DOHH2 (cell line): ENCODE measurements at regions not wholly inside any gene's neighbourhood (a gene's known extent, or its start where the extent isn't known, plus 50 kb on each side); places are given as distances from the start of the nearest gene placed in this dataset.
"Not testable (repeated sequence)": the region's sequence is repeated elsewhere in the genome, so short reads cannot be mapped to it uniquely, and the experiment has no call there.

Experiments
- H3F3A ChIP-seq: fragments of 200-600 bp; sonication (generic), shearing (Covaris generic); 2 replicates; pipeline ENCODE4 v1.6.0; 2016; ENCODE audit warnings: antibody characterized with exemption, mild to moderate bottlenecking; ENCODE audit not compliant: control insufficient read depth, insufficient read depth
- H3K27ac ChIP-seq: fragments of 200-600 bp; sonication (generic); 2 replicates; pipeline ENCODE4 v1.5.1; 2014; ENCODE audit warnings: low read depth, mild to moderate bottlenecking, low read length, moderate library complexity
- H3K27me3 ChIP-seq: fragments of 200-600 bp; sonication (generic); 2 replicates; pipeline ENCODE4 v1.6.1; 2014; ENCODE audit warnings: mild to moderate bottlenecking, low read length, mixed read lengths; ENCODE audit not compliant: control insufficient read depth
- H3K36me3 ChIP-seq: fragments of 200-600 bp; sonication (generic); 2 replicates; pipeline ENCODE4 v1.6.1; 2014; ENCODE audit warnings: mild to moderate bottlenecking, low read length, moderate library complexity, mixed read lengths; ENCODE audit not compliant: control insufficient read depth
- H3K4me1 ChIP-seq: fragments of 200-600 bp; sonication (generic); 2 replicates; pipeline ENCODE4 v1.6.1; 2014; ENCODE audit warnings: mild to moderate bottlenecking, low read length, mixed read lengths; ENCODE audit not compliant: control insufficient read depth
- H3K4me2 ChIP-seq: fragments of 200-600 bp; sonication (generic); 2 replicates; pipeline ENCODE4 v1.6.0; 2014; ENCODE audit warnings: mild to moderate bottlenecking, low read length, moderate library complexity
- H3K4me3 ChIP-seq: fragments of 200-600 bp; sonication (generic); 2 replicates; pipeline ENCODE4 v1.5.1; 2014; ENCODE audit warnings: mild to moderate bottlenecking, low read length, mixed read lengths
- H3K79me2 ChIP-seq: fragments of 200-600 bp; sonication (generic); 2 replicates; pipeline ENCODE4 v1.6.1; 2014; ENCODE audit warnings: mild to moderate bottlenecking, low read length, mixed read lengths; ENCODE audit not compliant: control insufficient read depth
- H3K9me2 ChIP-seq: fragments of 200-600 bp; sonication (generic); replicated peaks from 2 replicates; pipeline ENCODE4 v1.6.1; 2014; ENCODE audit warnings: mild to moderate bottlenecking, low read length, mixed read lengths; ENCODE audit not compliant: control insufficient read depth
- H3K9me3 ChIP-seq: fragments of 200-600 bp; sonication (generic); 2 replicates; pipeline ENCODE4 v1.6.1; 2014; ENCODE audit warnings: antibody characterized with exemption, low read length, mixed read lengths; ENCODE audit not compliant: control insufficient read depth, insufficient read depth
- H4K20me1 ChIP-seq: fragments of 200-600 bp; sonication (generic); 2 replicates; pipeline ENCODE4 v1.6.0; 2014; ENCODE audit warnings: low read depth, mild to moderate bottlenecking, antibody characterized with exemption, low read length, moderate library complexity; ENCODE audit not compliant: control insufficient read depth, insufficient read depth
- CTCF ChIP-seq: fragments of 200-600 bp; sonication (generic); IDR thresholded peaks from one replicate; pipeline ENCODE4 v1.5.1; 2014; ENCODE audit warnings: antibody characterized with exemption, mild to moderate bottlenecking, low read depth, low read length; ENCODE audit not compliant: poor library complexity, severe bottlenecking
- EZH2phosphoT487 ChIP-seq: fragments of 200-600 bp; sonication (generic); IDR thresholded peaks from 2 replicates; pipeline ENCODE4 v1.6.1; 2017; ENCODE audit warnings: borderline replicate concordance, mild to moderate bottlenecking, antibody characterized with exemption, low read length, moderate library complexity, mixed read lengths

- TF ChIP-seq EZH2phosphoT487: no peak
- TF ChIP-seq CTCF: no peak
- H3K36me3 ChIP-seq: no peaks in the 10 kb centered on the region
- H3K79me2 ChIP-seq: no peaks in the 10 kb centered on the region
- H3K27ac ChIP-seq: no peak overlapping the region
- no peak overlapping the region for H3K4me2 ChIP-seq
- no peaks in the 10 kb centered on the region for H3K4me1 ChIP-seq
- no peak overlapping the region for H3K4me3 ChIP-seq
- no peaks in the 10 kb centered on the region for H3K27me3 ChIP-seq
- H3K9me2 ChIP-seq: no peaks in the 10 kb centered on the region
- no peaks in the 10 kb centered on the region for H3K9me3 ChIP-seq
- H3F3A ChIP-seq: no peaks in the 10 kb centered on the region
- no peaks in the 10 kb centered on the region for H4K20me1 ChIP-seq
Observed at GRCh38 chr3:135655328-135655727, 310.2 kb upstream of the PPP2R3A start.

GRCh38 chr3:135658451-135658850, 307.1 kb upstream of the PPP2R3A start:
- H4K20me1 ChIP-seq, H3K79me2 ChIP-seq, H3K4me2 ChIP-seq, H3F3A ChIP-seq, H3K9me2 ChIP-seq, H3K27me3 ChIP-seq, H3K4me3 ChIP-seq, H3K36me3 ChIP-seq, H3K27ac ChIP-seq, H3K9me3 ChIP-seq, H3K4me1 ChIP-seq: not testable (repeated sequence)

- no peaks in the 10 kb centered on the region for H3K36me3 ChIP-seq
- H3K4me3 ChIP-seq: no peak overlapping the region
- no peaks in the 10 kb centered on the region for H3F3A ChIP-seq
- no peaks in the 10 kb centered on the region for H3K79me2 ChIP-seq
- TF ChIP-seq EZH2phosphoT487: no peak
- no peak overlapping the region for H3K4me2 ChIP-seq
- H3K9me3 ChIP-seq: no peaks in the 10 kb centered on the region
- no peaks in the 10 kb centered on the region for H3K27me3 ChIP-seq
- H4K20me1 ChIP-seq: no peaks in the 10 kb centered on the region
- no peaks in the 10 kb centered on the region for H3K9me2 ChIP-seq
- H3K4me1 ChIP-seq: no peaks in the 10 kb centered on the region
- H3K27ac ChIP-seq: no peak overlapping the region
Observed at GRCh38 chr3:135667061-135667460, 298.5 kb upstream of the PPP2R3A start.

- TF ChIP-seq EZH2phosphoT487 (no peak), CTCF (no peak)
- Histone ChIP-seq H4K20me1 (no peaks in the 10 kb centered on the region), H3K79me2 (no peaks in the 10 kb centered on the region), H3K4me2 (no peak overlapping the region), H3K27me3 (no peaks in the 10 kb centered on the region), H3K9me3 (no peaks in the 10 kb centered on the region), H3K4me1 (no peaks in the 10 kb centered on the region), H3K4me3 (no peak overlapping the region), H3K27ac (no peak overlapping the region), H3K36me3 (no peaks in the 10 kb centered on the region), H3K9me2 (no peaks in the 10 kb centered on the region), H3F3A (no peaks in the 10 kb centered on the region)
Observed at GRCh38 chr3:135674508-135674907, 291.0 kb upstream of the PPP2R3A start.
